ENCODE measurements at regions not wholly inside any gene's neighbourhood (a gene's known extent, or its start where the extent isn't known, plus 50 kb on each side); places are given as distances from the start of the nearest gene placed in this dataset.

DNA sequence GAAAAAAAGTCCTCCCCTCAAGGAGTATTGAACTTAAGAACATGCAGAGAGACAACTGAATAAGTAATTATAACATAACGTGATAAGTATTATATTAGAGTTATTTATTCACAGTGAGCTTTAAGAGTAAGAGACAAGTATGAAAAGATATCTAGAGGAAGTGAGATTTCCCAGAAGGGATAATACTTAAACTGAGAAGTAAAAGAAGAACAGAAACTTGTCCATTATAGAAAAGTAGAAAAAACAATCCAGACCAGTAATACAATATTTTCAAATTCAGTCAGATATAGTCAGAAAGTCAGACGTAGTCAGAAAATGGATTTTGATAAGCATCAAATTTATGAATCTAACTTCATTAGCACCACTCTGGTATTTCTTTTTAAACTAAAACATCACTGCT lies 613.0 kb upstream of the CCNG1 start:
- in situ Hi-C loops (cut with MboI; ENCODE audit: low pct_unique_long_range_greater_than_20kb, low sequenced_read_pairs, unreplicated experiment), result no loop called here
- TF ChIP-seq CTCF (IDR thresholded peaks at IDR 0.05; ENCODE audit: extremely low read depth, insufficient read depth, missing control alignments), result no peak
- peak; percentile 18 for DNase-seq (ENCODE audit: low spot score)

- in situ Hi-C loops (cut with MboI; ENCODE audit: low pct_unique_long_range_greater_than_20kb, low sequenced_read_pairs, unreplicated experiment), result no loop called here
- no peak for TF ChIP-seq CTCF (IDR thresholded peaks at IDR 0.05; ENCODE audit: extremely low read depth, insufficient read depth, missing control alignments)
- DNase-seq (ENCODE audit: low spot score), result no peak
Measured at GRCh38 chr5:162837155-162837554, 600.2 kb upstream of the CCNG1 start.

GRCh38 chr5:162842727-162843126 lies 594.7 kb upstream of the CCNG1 start:
- in situ Hi-C loops (cut with MboI; ENCODE audit: low pct_unique_long_range_greater_than_20kb, low sequenced_read_pairs, unreplicated experiment), result no loop called here
- no peak for TF ChIP-seq CTCF (IDR thresholded peaks at IDR 0.05; ENCODE audit: extremely low read depth, insufficient read depth, missing control alignments)
- no peak for DNase-seq (ENCODE audit: low spot score)

DNA sequence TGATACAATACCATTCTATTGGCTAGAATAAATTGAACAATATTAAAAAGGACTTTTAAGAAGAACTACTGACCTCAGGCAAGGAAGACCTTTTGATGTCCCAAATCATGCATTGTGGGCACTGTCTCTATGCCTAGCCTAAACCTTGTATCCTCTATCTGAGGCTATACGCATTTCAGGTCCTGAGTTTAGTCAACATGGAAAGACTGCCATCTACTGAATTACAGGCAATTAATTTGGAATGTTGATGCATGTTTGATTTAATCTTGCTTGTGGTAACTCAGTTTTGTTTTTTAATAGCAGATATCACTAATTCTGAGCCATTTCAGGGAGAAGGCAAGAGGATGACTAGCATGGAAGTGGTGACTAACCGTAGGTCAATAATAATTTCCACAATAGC lies 585.3 kb upstream of the CCNG1 start:
- TF ChIP-seq CTCF (IDR thresholded peaks at IDR 0.05; ENCODE audit: extremely low read depth, insufficient read depth, missing control alignments), result no peak
- DNase-seq (ENCODE audit: low spot score), result no peak
- in situ Hi-C loops (cut with MboI; ENCODE audit: low pct_unique_long_range_greater_than_20kb, low sequenced_read_pairs, unreplicated experiment), result no loop called here

- in situ Hi-C loops (cut with MboI; ENCODE audit: low pct_unique_long_range_greater_than_20kb, low sequenced_read_pairs, unreplicated experiment), result no loop called here
- no peak for TF ChIP-seq CTCF (IDR thresholded peaks at IDR 0.05; ENCODE audit: extremely low read depth, insufficient read depth, missing control alignments)
Measured at GRCh38 chr5:162858770-162859169, 578.6 kb upstream of the CCNG1 start.

GRCh38 chr5:162870966-162871365 lies 566.4 kb upstream of the CCNG1 start:
- in situ Hi-C loops (cut with MboI; ENCODE audit: low pct_unique_long_range_greater_than_20kb, low sequenced_read_pairs, unreplicated experiment), result no loop called here
- no peak for DNase-seq (ENCODE audit: low spot score)
- TF ChIP-seq CTCF (IDR thresholded peaks at IDR 0.05; ENCODE audit: extremely low read depth, insufficient read depth, missing control alignments), result no peak

More at GRCh38 chr5:162858770-162859169, 578.6 kb upstream of the CCNG1 start:
- no peak for DNase-seq (ENCODE audit: low spot score)

DNA sequence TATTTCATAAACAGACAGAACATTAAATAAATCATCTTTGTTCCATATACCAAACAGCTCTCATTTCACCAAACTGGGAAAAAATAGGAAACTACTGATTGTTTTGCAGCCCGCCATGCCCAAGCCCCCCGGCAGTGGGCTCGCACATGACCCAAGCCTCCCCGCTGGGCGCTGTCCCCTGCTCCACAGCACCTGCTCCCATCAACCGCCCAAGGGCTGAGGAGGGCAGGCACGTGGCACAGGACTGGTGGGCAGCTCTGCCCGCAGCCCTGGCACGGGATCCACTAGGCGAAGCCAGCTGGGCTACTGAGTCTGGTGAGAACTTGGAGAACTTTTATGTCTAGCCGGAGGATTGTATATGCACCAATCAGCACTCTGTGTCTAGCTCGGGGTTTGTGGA lies 554.8 kb upstream of the CCNG1 start:
- in situ Hi-C loops (cut with MboI; ENCODE audit: low pct_unique_long_range_greater_than_20kb, low sequenced_read_pairs, unreplicated experiment), result no loop called here
- no peak for DNase-seq (ENCODE audit: low spot score)
- TF ChIP-seq CTCF (IDR thresholded peaks at IDR 0.05; ENCODE audit: extremely low read depth, insufficient read depth, missing control alignments), result no peak
